ENCODE measurements at regions not wholly inside any gene's neighbourhood (a gene's known extent, or its start where the extent isn't known, plus 50 kb on each side); places are given as distances from the start of the nearest gene placed in this dataset.

DNA sequence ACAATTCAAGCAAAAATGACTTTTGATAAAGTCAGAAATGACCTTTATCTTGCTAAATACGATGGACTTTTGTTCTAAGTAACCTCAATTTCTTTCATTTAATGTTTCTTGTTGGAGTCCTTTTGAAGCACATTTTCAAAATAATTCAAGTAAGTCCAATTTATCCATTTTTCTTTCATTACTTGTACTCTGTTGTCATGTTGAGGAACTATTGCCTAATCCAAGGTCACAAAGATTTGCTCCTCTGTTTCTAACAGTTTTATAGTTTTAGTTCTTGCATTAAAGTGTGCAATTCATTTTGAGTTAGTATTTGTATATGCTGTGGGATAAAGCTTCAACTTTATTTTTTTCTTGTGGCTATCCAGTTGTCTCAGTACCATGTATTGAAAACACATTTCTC, 66.7 kb downstream of the CCER1 start:
- no peaks in the 10 kb centered on the region for H3K9me3 ChIP-seq
- TF ChIP-seq, protein P1, sequence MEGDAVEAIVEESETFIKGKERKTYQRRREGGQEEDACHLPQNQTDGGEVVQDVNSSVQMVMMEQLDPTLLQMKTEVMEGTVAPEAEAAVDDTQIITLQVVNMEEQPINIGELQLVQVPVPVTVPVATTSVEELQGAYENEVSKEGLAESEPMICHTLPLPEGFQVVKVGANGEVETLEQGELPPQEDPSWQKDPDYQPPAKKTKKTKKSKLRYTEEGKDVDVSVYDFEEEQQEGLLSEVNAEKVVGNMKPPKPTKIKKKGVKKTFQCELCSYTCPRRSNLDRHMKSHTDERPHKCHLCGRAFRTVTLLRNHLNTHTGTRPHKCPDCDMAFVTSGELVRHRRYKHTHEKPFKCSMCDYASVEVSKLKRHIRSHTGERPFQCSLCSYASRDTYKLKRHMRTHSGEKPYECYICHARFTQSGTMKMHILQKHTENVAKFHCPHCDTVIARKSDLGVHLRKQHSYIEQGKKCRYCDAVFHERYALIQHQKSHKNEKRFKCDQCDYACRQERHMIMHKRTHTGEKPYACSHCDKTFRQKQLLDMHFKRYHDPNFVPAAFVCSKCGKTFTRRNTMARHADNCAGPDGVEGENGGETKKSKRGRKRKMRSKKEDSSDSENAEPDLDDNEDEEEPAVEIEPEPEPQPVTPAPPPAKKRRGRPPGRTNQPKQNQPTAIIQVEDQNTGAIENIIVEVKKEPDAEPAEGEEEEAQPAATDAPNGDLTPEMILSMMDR (IDR thresholded peaks at IDR 0.05): no peak
- no peaks in the 10 kb centered on the region for H3K27me3 ChIP-seq (ENCODE audit: low read depth)
- H3K27ac ChIP-seq: no peak overlapping the region
- no peaks in the 10 kb centered on the region for H3K36me3 ChIP-seq
- ATAC-seq (no peak), DNase-seq (no peak)
- H3K4me3 ChIP-seq: no peak overlapping the region
- no peaks in the 10 kb centered on the region for H3K4me1 ChIP-seq
- intact Hi-C loops (cut with DNase I): no loop called here

DNA sequence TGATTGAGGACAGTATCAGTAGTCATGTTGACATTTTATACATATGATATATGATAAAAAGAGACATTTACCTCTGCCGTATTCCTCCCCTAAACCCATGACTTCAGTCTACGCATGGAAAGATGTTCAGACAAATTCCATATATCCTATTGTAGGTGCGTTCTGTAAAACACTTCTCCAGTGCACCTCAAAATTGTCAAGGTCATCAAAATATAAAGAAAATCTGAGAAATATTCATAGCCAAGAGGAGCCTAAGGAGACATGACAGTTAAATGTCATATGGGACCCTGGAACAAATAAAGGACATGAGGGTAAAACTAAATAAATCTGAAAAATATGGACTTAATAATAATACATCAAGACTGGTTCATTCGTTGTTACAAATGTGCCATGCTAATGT, 71.5 kb downstream of the CCER1 start:
- H3K4me3 ChIP-seq: no peak overlapping the region
- no peak overlapping the region for H3K27ac ChIP-seq
- TF ChIP-seq, protein P1 (IDR thresholded peaks at IDR 0.05): no peak
- no peaks in the 10 kb centered on the region for H3K9me3 ChIP-seq
- H3K36me3 ChIP-seq: no peaks in the 10 kb centered on the region
- intact Hi-C loops (cut with DNase I): no loop called here
- ATAC-seq (no peak), DNase-seq (no peak)
- H3K4me1 ChIP-seq: no peaks in the 10 kb centered on the region
- H3K27me3 ChIP-seq (ENCODE audit: low read depth): no peaks in the 10 kb centered on the region

DNA sequence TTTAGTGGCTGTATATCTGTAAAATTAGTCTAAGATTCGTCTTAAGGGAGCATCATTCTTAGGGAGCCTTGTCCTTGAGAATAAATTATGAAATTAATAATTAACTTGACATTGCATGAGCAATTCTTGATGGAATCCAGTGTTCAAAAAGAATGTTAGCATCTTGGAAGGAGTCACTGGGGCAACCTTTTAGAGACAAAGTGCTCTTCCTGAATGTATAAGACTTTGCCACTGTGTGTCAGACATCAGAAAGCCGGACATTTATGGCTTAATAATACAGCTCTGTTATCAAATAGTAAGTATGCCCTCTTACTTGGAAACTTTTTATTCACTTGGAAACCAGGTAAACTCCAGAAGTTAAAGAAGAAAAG, 83.3 kb downstream of the CCER1 start:
- TF ChIP-seq, protein P1 (IDR thresholded peaks at IDR 0.05): no peak
- intact Hi-C loops (cut with DNase I): no loop called here
- no peaks in the 10 kb centered on the region for H3K9me3 ChIP-seq
- DNase-seq (no peak), ATAC-seq (no peak)
- no peak overlapping the region for H3K27ac ChIP-seq
- H3K27me3 ChIP-seq (ENCODE audit: low read depth): no peaks in the 10 kb centered on the region
- no peak overlapping the region for H3K4me3 ChIP-seq
- H3K36me3 ChIP-seq: no peaks in the 10 kb centered on the region
- no peaks in the 10 kb centered on the region for H3K4me1 ChIP-seq

DNA sequence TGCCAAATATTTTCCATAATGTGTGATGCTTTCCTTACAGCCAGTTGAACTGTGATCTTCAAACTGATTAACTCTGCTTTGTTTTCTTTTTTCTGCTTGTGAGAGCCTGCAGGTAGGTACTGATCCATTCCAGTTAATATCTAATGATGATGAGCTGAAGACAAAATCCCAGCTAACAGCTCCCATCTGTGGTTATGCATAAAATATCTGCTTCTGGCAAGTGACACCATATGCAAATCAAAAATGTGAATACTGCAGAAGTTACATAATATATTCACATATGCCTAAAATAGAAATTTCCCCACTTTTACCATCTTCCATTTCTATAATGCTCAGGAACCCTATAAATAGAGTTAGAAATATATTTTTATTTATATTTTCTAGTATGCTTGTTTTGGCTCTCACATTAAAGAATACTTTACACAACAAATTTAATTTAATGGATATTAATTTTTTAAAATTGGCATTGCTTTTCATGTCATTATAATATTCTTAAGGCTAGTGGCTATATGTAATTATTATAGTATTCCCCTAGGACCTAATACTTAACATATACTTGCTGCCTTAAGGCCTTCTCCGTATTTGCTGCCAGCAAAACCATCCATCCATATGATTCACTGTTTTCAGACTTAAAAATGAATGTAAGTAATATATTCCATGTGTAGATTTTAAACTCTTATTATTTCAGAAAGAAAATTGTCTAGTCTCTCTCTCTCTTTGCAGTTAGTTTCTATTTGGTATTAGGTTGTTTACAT, 83.8 kb downstream of the CCER1 start:
- Histone ChIP-seq H3K4me1 (no peaks in the 10 kb centered on the region), H3K36me3 (no peaks in the 10 kb centered on the region), H3K4me3 (no peak overlapping the region), H3K9me3 (no peaks in the 10 kb centered on the region), H3K27me3 (ENCODE audit: low read depth) (no peaks in the 10 kb centered on the region), H3K27ac (no peak overlapping the region)
- TF ChIP-seq, protein P1 (IDR thresholded peaks at IDR 0.05): no peak
- DNase-seq: no peak
- intact Hi-C loops (cut with DNase I): no loop called here
- no peak for ATAC-seq

DNA sequence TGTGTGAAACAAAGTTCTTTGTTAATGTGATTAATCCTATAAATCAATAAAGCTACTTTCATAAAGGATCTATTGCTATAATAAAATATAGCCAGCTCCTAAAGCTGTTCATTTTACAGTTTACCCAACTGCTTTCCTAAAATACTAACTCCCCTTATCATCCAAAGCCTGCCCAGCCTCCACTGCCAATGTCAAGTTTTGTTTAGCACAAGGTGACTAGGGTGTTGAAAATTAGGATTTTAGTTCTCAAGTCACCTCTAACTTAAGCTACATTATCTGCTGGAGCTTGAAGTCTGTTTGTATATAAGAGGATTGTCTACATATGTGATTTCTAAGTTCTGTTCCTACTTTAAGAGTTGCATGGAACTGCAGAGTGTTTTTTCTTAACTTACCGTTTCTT, 86.3 kb downstream of the CCER1 start:
- DNase-seq (no peak), ATAC-seq (no peak)
- H3K27ac ChIP-seq: no peak overlapping the region
- no peaks in the 10 kb centered on the region for H3K4me1 ChIP-seq
- H3K4me3 ChIP-seq: no peak overlapping the region
- no peaks in the 10 kb centered on the region for H3K9me3 ChIP-seq
- H3K36me3 ChIP-seq: no peaks in the 10 kb centered on the region
- TF ChIP-seq, protein P1 (IDR thresholded peaks at IDR 0.05): no peak
- no peaks in the 10 kb centered on the region for H3K27me3 ChIP-seq (ENCODE audit: low read depth)
- intact Hi-C loops (cut with DNase I): no loop called here
